HepG2 (cell line): ENCODE measurements at regions not wholly inside any gene's neighbourhood (a gene's known extent, or its start where the extent isn't known, plus 50 kb on each side); places are given as distances from the start of the nearest gene placed in this dataset.

Experiments
- ATAC-seq: fragments of 200-7000 bp; cut with Tn5 transposase; 3 replicates; pipeline ENCODE4 v1.9.1; 2020; ENCODE audit warnings: mild to moderate bottlenecking, moderate library complexity
- BruUV-seq: library from RNA; stranded (reverse); fragments of 400-500 nt; replicated peaks from 2 replicates; lab custom pipeline; 2021; lab: Mats Ljungman, UMichigan
- CTCF ChIA-PET: fragments of 300-600 bp; formaldehyde crosslinking; extraction: SDS; loops from one replicate; lab custom pipeline; 2021; ENCODE audit warnings: low total read pairs, inconsistent platforms, low intra/inter-chr PET ratio; lab: Yijun Ruan, JAX
- POLR2A ChIA-PET: fragments of 350-600 bp; sonication (Branson Sonifier 250); formaldehyde crosslinking; loops from one replicate; lab custom pipeline; 2020; ENCODE audit warnings: antibody characterized with exemption, inconsistent platforms; lab: Yijun Ruan, JAX
- DNase-seq: peaks from one replicate; pipeline ENCODE4 v3.0.0-alpha.2; 2015; ENCODE audit warnings: low spot score
- FAIRE-seq: peaks from 3 replicates; lab custom pipeline; 2011; peaks lifted over from hg19 to GRCh38; lab: Jason Lieb, UNC
- H2AFZ ChIP-seq: one replicate; pipeline ENCODE4 v1.6.1; 2011; ENCODE audit warnings: low read length, inconsistent platforms
- H3K27ac ChIP-seq: fragments of 300-600 bp; 3 replicates; pipeline ENCODE4 v1.8.0; 2011; ENCODE audit warnings: mixed run types, mild to moderate bottlenecking, mixed read lengths, low read length, inconsistent platforms; ENCODE audit not compliant: insufficient read depth; ENCODE audit errors: extremely low read length
- H3K27me3 ChIP-seq, 2 experiments: fragments of 200-600 bp in 1 of 2; 2 replicates in 1 of 2; 3 replicates in 1 of 2; pipeline versions ENCODE4 v1.6.0 to v1.8.0; 2011; ENCODE audit warnings: low read length in 2 of 2, mild to moderate bottlenecking in 2 of 2, moderate library complexity in 2 of 2, inconsistent platforms in 1 of 2; ENCODE audit not compliant: insufficient read depth in 2 of 2, control insufficient read depth in 1 of 2
- H3K36me3 ChIP-seq, 2 experiments: fragments of 200-600 bp in 1 of 2; replicated peaks in 1 of 2; 2 replicates in 1 of 2; 3 replicates in 1 of 2; pipeline versions ENCODE4 v1.5.1 to v1.8.0; 2011; ENCODE audit warnings: low read length in 2 of 2, inconsistent platforms in 1 of 2; ENCODE audit not compliant: insufficient read depth in 2 of 2, control insufficient read depth in 1 of 2
- H3K4me1 ChIP-seq: 2 replicates; pipeline ENCODE4 v1.5.1; 2012; ENCODE audit warnings: low read length, inconsistent platforms; ENCODE audit not compliant: insufficient read depth
- H3K4me2 ChIP-seq: 2 replicates; pipeline ENCODE4 v1.6.0; 2011; ENCODE audit warnings: low read depth, low read length, inconsistent platforms
- H3K4me3 ChIP-seq, 3 experiments: fragments of 200-600 bp in 1 of 3; sonication (generic), shearing (Covaris generic) in 1 of 3; replicated peaks in 1 of 3; 2 replicates each; pipeline ENCODE4 v1.5.1; 2011 to 2016; ENCODE audit warnings: low read length in 3 of 3, inconsistent platforms in 2 of 3, low read depth in 2 of 3, mild to moderate bottlenecking in 2 of 3, control low read depth in 1 of 3, mixed read lengths in 1 of 3; ENCODE audit not compliant: insufficient read depth in 1 of 3
- H3K79me2 ChIP-seq: one replicate; pipeline ENCODE4 v1.6.1; 2011; ENCODE audit warnings: low read length, inconsistent platforms; ENCODE audit not compliant: insufficient read depth
- H3K9ac ChIP-seq: 2 replicates; pipeline ENCODE4 v1.6.0; 2011; ENCODE audit warnings: mild to moderate bottlenecking, low read depth, low read length, inconsistent platforms; ENCODE audit not compliant: insufficient read depth
- H3K9me3 ChIP-seq: 2 replicates; pipeline ENCODE4 v1.5.1; 2012; ENCODE audit warnings: mild to moderate bottlenecking, low read length
- H4K20me1 ChIP-seq: 2 replicates; pipeline ENCODE4 v1.6.0; 2011; ENCODE audit warnings: inconsistent platforms, mild to moderate bottlenecking, low read length, moderate library complexity; ENCODE audit not compliant: insufficient read depth
- KLF12 ChIP-seq: sonication (generic); formaldehyde crosslinking; IDR thresholded peaks from 2 replicates; pipeline ENCODE4 v1.4.0; 2020; ENCODE audit warnings: missing genetic modification reagents, borderline replicate concordance
- MAFF ChIP-seq: IDR thresholded peaks from 2 replicates; pipeline ENCODE4 v1.6.1; 2011; ENCODE audit warnings: low read depth, low read length, improper control_type of control experiment
- MTA3 ChIP-seq: sonication (generic); formaldehyde crosslinking; IDR thresholded peaks from 2 replicates; pipeline ENCODE4 v1.4.0; 2020; ENCODE audit warnings: missing genetic modification reagents
- NFRKB ChIP-seq: fragments of 450-650 bp; IDR thresholded peaks from 2 replicates; pipeline ENCODE4 v1.6.1; 2017
- REL ChIP-seq: sonication (generic); formaldehyde crosslinking; conservative IDR thresholded peaks from 2 replicates; pipeline ENCODE4 v1.8.0; 2022; ENCODE audit warnings: mild to moderate bottlenecking, missing genetic modification reagents, moderate library complexity
- WGBS: methylation state at CpG from one replicate; pipeline ENCODE4 v1.1.6; 2017; ENCODE audit warnings: low lambda C conversion rate; 5-methylcytosine and 5-hydroxymethylcytosine counted together
- in situ Hi-C: cut with HindIII; loops from 2 replicates; pipeline ENCODE4 v1.10.0; 2017; ENCODE audit warnings: low pct_unique_long_range_greater_than_20kb; ENCODE audit not compliant: extremely low pct_ligation_motif_present
- intact Hi-C: fragments of 100-400 bp; cut with micrococcal nuclease; formaldehyde crosslinking; loops from one replicate; pipeline ENCODE4 v1.10.0; 2022; ENCODE audit not compliant: unreplicated experiment
- TF ChIP-seq, protein P1 (sequence below): sonication (generic); formaldehyde crosslinking; IDR thresholded peaks from 2 replicates; pipeline ENCODE4 v1.8.1; 2022; ENCODE audit warnings: low read depth, mild to moderate bottlenecking, missing genetic modification reagents
- TF ChIP-seq, protein P2 (sequence below): IDR thresholded peaks from 2 replicates; pipeline ENCODE4 v1.6.1; 2016
- TF ChIP-seq, protein P3 (sequence below): sonication (generic); formaldehyde crosslinking; IDR thresholded peaks from 2 replicates; pipeline ENCODE4 v1.4.0; 2020; ENCODE audit warnings: missing genetic modification reagents, borderline replicate concordance

DNA sequence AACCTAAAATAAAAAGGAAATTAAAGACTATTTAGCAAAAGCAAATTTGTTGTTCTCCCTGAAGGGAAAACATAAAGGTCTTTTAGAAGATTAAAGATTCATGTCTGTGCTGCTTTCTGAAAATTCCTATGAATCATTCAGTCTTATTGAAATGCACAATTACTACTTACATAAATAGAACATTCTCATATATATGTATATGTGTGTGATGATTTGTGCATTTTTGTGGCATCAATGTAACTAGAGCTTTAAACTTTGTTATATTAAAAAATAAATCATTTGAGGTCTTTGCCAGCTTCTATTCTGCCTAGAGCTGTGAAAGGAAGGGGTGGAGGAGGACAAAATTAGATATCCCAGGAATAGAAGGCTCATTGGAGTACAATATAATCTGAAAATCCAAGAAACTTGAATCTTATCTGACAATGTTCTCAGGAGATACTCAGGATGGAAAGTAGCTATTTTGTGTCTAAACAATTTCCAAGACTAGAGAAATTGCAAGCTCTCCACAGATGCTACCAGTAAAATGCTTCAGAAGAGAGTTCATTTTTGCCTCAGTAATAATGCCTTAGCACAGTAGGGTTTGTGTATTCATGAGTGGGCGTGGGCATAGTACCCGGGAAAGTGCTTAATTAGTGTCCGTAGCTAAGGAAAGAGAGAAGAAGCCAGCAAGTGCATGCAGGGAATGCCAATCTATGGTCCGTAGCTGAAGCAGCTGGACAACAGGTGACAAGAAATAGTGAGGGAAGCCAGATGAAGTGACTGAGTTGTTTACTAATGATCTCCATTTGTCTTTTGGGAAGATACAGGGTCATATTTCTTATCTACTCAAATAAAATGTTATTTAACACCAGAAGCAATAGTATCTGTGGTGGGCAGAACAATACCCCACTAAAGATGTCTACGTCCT, 395.5 kb upstream of the NBEA start (continued):
- TF ChIP-seq, protein P1, sequence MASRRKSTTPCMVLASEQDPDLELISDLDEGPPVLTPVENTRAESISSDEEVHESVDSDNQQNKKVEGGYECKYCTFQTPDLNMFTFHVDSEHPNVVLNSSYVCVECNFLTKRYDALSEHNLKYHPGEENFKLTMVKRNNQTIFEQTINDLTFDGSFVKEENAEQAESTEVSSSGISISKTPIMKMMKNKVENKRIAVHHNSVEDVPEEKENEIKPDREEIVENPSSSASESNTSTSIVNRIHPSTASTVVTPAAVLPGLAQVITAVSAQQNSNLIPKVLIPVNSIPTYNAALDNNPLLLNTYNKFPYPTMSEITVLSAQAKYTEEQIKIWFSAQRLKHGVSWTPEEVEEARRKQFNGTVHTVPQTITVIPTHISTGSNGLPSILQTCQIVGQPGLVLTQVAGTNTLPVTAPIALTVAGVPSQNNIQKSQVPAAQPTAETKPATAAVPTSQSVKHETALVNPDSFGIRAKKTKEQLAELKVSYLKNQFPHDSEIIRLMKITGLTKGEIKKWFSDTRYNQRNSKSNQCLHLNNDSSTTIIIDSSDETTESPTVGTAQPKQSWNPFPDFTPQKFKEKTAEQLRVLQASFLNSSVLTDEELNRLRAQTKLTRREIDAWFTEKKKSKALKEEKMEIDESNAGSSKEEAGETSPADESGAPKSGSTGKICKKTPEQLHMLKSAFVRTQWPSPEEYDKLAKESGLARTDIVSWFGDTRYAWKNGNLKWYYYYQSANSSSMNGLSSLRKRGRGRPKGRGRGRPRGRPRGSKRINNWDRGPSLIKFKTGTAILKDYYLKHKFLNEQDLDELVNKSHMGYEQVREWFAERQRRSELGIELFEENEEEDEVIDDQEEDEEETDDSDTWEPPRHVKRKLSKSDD (CRISPR knock-in tag) = no peak
- TF ChIP-seq, all 625 proteins: peak for 0

DNA sequence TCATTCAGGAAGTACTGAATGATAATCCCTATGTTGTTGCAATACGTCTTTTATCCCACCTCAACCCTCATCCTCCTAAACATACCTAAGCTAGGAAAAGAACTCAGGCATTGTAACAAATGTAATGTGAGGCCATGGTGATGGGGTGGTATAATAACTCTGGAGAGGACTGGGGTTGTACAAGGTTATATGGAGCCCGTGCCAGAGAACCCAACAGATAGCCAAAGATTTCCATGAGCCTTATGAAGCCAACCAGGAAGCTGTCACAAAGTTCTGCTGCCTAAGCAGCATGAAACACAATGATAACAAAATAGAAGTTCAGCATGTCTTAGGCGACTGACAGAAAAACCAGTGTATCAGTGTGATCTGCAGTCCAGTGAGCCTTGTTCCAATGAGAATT, 394.1 kb upstream of the NBEA start:
- Histone ChIP-seq H2AFZ (no peak overlapping the region), H3K9ac (no peak overlapping the region), H3K4me3 (no peak overlapping the region), H3K4me2 (no peak overlapping the region), H3K36me3 (no peaks in the 10 kb centered on the region), H4K20me1 (no peaks in the 10 kb centered on the region), H3K27me3 (no peaks in the 10 kb centered on the region), H3K9me3 (no peaks in the 10 kb centered on the region), H3K79me2 (no peaks in the 10 kb centered on the region), H3K27ac (no peak overlapping the region), H3K4me1 (no peaks in the 10 kb centered on the region)
- BruUV-seq = no TSS peak
- WGBS = 9% methylated on average over 3 of the region's 3 CpGs
- DNase-seq (no peak), ATAC-seq (no peak), FAIRE-seq (no peak)
- POLR2A ChIA-PET = no interaction called here
- no peak for TF ChIP-seq KLF12 (CRISPR knock-in tag)
- no peak for TF ChIP-seq MAFF
- TF ChIP-seq, protein P2, sequence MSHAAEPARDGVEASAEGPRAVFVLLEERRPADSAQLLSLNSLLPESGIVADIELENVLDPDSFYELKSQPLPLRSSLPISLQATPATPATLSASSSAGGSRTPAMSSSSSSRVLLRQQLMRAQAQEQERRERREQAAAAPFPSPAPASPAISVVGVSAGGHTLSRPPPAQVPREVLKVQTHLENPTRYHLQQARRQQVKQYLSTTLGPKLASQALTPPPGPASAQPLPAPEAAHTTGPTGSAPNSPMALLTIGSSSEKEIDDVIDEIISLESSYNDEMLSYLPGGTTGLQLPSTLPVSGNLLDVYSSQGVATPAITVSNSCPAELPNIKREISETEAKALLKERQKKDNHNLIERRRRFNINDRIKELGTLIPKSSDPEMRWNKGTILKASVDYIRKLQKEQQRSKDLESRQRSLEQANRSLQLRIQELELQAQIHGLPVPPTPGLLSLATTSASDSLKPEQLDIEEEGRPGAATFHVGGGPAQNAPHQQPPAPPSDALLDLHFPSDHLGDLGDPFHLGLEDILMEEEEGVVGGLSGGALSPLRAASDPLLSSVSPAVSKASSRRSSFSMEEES (CRISPR knock-in tag) = no peak
- TF ChIP-seq NFRKB = no peak
- TF ChIP-seq MTA3 (CRISPR knock-in tag) = no peak
- TF ChIP-seq REL (CRISPR knock-in tag) = no peak
- TF ChIP-seq, protein P3, sequence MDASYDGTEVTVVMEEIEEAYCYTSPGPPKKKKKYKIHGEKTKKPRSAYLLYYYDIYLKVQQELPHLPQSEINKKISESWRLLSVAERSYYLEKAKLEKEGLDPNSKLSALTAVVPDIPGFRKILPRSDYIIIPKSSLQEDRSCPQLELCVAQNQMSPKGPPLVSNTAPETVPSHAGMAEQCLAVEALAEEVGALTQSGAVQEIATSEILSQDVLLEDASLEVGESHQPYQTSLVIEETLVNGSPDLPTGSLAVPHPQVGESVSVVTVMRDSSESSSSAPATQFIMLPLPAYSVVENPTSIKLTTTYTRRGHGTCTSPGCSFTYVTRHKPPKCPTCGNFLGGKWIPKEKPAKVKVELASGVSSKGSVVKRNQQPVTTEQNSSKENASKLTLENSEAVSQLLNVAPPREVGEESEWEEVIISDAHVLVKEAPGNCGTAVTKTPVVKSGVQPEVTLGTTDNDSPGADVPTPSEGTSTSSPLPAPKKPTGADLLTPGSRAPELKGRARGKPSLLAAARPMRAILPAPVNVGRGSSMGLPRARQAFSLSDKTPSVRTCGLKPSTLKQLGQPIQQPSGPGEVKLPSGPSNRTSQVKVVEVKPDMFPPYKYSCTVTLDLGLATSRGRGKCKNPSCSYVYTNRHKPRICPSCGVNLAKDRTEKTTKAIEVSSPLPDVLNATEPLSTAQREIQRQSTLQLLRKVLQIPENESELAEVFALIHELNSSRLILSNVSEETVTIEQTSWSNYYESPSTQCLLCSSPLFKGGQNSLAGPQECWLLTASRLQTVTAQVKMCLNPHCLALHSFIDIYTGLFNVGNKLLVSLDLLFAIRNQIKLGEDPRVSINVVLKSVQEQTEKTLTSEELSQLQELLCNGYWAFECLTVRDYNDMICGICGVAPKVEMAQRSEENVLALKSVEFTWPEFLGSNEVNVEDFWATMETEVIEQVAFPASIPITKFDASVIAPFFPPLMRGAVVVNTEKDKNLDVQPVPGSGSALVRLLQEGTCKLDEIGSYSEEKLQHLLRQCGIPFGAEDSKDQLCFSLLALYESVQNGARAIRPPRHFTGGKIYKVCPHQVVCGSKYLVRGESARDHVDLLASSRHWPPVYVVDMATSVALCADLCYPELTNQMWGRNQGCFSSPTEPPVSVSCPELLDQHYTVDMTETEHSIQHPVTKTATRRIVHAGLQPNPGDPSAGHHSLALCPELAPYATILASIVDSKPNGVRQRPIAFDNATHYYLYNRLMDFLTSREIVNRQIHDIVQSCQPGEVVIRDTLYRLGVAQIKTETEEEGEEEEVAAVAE = no peak
- in situ Hi-C loops = no loop called here
- intact Hi-C loops = no loop called here
- CTCF ChIA-PET = no interaction called here
